ENCODE measurements at regions not wholly inside any gene's neighbourhood (a gene's known extent, or its start where the extent isn't known, plus 50 kb on each side); places are given as distances from the start of the nearest gene placed in this dataset.

- H3K79me2 ChIP-seq (ENCODE audit: control insufficient read depth, insufficient read depth, low read length): no peaks in the 10 kb centered on the region
- no peaks in the 10 kb centered on the region for H3K4me1 ChIP-seq (replicated peaks in 1 of 2; ENCODE audit: control insufficient read depth in 2 of 2, insufficient read depth in 2 of 2, low read length in 2 of 2)
- no peak for FAIRE-seq
- no peak overlapping the region for H3K4me3 ChIP-seq
- in situ Hi-C loops (cut with MboI) (no loop called here), intact Hi-C loops (cut with micrococcal nuclease) (no loop called here)
- no peak for DNase-seq (ENCODE audit: extremely low read depth in 1 of 4, low spot score in 3 of 4)
- H3K9me1 ChIP-seq (ENCODE audit: control insufficient read depth, insufficient read depth, low read length): no peaks in the 10 kb centered on the region
- H3K9ac ChIP-seq (ENCODE audit: insufficient read depth in 1 of 2, low read depth in 2 of 2, low read length in 2 of 2): no peak overlapping the region
- POLR2A ChIA-PET: no interaction called here
- 0% methylated on average over 2 of the region's 2 CpGs for WGBS (ENCODE audit: insufficient coverage, low coverage, missing lambda C conversion rate)
- CTCF ChIA-PET (ENCODE audit: low intra/inter-chr PET ratio): no interaction called here
- no peaks in the 10 kb centered on the region for H3K36me3 ChIP-seq (ENCODE audit: control insufficient read depth, insufficient read depth, low read length)
- no peak overlapping the region for H3K27ac ChIP-seq (ENCODE audit: extremely low read depth, low read depth, low read length)
- no peak overlapping the region for H2AFZ ChIP-seq (ENCODE audit: low read depth, low read length)
- no peaks in the 10 kb centered on the region for H3K9me3 ChIP-seq (replicated peaks; ENCODE audit: control insufficient read depth, insufficient read depth, low read depth, low read length)
- no peak for ATAC-seq
- TF ChIP-seq, protein P1, sequence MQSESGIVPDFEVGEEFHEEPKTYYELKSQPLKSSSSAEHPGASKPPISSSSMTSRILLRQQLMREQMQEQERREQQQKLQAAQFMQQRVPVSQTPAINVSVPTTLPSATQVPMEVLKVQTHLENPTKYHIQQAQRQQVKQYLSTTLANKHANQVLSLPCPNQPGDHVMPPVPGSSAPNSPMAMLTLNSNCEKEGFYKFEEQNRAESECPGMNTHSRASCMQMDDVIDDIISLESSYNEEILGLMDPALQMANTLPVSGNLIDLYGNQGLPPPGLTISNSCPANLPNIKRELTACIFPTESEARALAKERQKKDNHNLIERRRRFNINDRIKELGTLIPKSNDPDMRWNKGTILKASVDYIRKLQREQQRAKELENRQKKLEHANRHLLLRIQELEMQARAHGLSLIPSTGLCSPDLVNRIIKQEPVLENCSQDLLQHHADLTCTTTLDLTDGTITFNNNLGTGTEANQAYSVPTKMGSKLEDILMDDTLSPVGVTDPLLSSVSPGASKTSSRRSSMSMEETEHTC (IDR thresholded peaks at IDR 0.05): no peak
- TF ChIP-seq ZNF140 (CRISPR knock-in tag; IDR thresholded peaks at IDR 0.05) (no peak), MCM2 (IDR thresholded peaks at IDR 0.05; ENCODE audit: low read depth) (no peak), IRF9 (tag; IDR thresholded peaks at IDR 0.05) (no peak), ZNF639 (CRISPR knock-in tag; conservative IDR thresholded peaks at IDR 0.05 in 1 of 2, IDR thresholded peaks at IDR 0.05 in 1 of 2) (no peak), BRF2 (IDR thresholded peaks at IDR 0.05; ENCODE audit: borderline replicate concordance, insufficient read depth, insufficient read length) (no peak), POLR2G (IDR thresholded peaks at IDR 0.05; ENCODE audit: low read depth, low read length) (no peak), ZNF41 (CRISPR knock-in tag; conservative IDR thresholded peaks at IDR 0.05) (no peak), RBFOX2 (IDR thresholded peaks at IDR 0.05; ENCODE audit: low read depth, low read length) (no peak), HES1 (IDR thresholded peaks at IDR 0.05; ENCODE audit: low read depth) (no peak), SMC3 (conservative IDR thresholded peaks at IDR 0.05; ENCODE audit: insufficient read depth, low read depth, low read length) (no peak)
- TF ChIP-seq, protein P2, sequence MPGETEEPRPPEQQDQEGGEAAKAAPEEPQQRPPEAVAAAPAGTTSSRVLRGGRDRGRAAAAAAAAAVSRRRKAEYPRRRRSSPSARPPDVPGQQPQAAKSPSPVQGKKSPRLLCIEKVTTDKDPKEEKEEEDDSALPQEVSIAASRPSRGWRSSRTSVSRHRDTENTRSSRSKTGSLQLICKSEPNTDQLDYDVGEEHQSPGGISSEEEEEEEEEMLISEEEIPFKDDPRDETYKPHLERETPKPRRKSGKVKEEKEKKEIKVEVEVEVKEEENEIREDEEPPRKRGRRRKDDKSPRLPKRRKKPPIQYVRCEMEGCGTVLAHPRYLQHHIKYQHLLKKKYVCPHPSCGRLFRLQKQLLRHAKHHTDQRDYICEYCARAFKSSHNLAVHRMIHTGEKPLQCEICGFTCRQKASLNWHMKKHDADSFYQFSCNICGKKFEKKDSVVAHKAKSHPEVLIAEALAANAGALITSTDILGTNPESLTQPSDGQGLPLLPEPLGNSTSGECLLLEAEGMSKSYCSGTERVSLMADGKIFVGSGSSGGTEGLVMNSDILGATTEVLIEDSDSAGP (CRISPR knock-in tag; IDR thresholded peaks at IDR 0.05): no peak
- TF ChIP-seq, protein P3, sequence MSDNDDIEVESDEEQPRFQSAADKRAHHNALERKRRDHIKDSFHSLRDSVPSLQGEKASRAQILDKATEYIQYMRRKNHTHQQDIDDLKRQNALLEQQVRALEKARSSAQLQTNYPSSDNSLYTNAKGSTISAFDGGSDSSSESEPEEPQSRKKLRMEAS (CRISPR knock-in tag; IDR thresholded peaks at IDR 0.05): no peak
- no peak overlapping the region for H3K4me2 ChIP-seq (ENCODE audit: insufficient read depth, low read length)
- H4K20me1 ChIP-seq (replicated peaks; ENCODE audit: control insufficient read depth, insufficient read depth, low read length): no peaks in the 10 kb centered on the region
- H3K27me3 ChIP-seq (ENCODE audit: control insufficient read depth in 2 of 2, insufficient read depth in 2 of 2, low read length in 2 of 2): no peaks in the 10 kb centered on the region
- no TSS peak for BruUV-seq (replicated peaks)
Measured at GRCh38 chr16:82535764-82536163, 91.0 kb upstream of the CDH13 start.

Measured in K562 (cell line).